ENCODE measurements at regions not wholly inside any gene's neighbourhood (a gene's known extent, or its start where the extent isn't known, plus 50 kb on each side); places are given as distances from the start of the nearest gene placed in this dataset.
A peak's percentile ranks its signal among the peaks of the same experiment; 100 is the strongest.

DNA sequence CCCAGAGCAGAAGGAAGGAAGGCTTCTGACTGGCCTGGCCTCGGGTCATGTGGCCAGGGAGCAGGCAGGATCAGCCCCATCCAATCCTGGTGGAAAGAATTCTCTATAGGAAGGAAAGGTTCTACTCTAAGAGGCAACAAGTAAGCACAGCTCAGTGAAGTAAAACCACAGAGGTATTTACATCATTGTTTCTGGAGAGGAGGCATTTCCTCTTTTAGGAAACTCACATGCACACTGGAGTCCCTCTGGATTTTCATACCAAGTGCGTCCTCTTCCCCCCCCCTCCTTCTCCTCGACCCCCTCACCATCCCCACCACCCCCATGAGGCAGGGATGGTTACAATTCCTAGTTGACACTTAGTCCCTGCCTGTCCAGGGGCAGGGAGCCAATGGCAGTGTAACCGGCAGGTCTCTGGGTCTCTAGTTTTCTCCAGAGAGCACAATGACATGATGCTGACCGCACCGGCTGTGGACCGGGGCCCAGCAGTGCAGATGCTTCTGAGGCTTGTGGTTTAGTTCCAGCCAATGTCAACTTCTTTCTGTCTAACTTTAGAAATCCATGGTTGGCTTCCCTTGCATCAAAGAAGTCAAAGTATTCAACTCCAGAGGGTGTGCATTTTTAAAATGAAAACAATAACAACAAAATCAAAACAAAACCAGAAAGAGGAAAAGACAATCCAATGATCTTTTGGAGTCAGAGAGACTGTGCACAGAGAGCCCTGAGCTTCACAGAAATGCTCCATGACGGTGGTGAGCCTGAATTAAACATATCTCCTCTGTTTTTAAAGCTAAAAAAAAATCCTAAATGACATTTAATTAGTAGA is 230.3 kb upstream of the TLE3 start:
- ChIA-PET CTCF (ENCODE audit: partially characterized antibody) (interaction anchor here (1.2 kb wide), 2 partner anchors 27 to 30 kb away, joined by 3 read pairs; no protein-coding TSS in a partner anchor), POLR2A (ENCODE audit: partially characterized antibody) (no interaction called here)
- Histone ChIP-seq H3K27me3 (replicated peaks in 1 of 4; ENCODE audit: control insufficient read depth in 3 of 4, extremely low read depth in 1 of 4, insufficient read depth in 3 of 4, low read length in 3 of 4) (no peaks in the 10 kb centered on the region), H3K4me2 (ENCODE audit: insufficient read depth in 1 of 2, low read depth in 2 of 2, low read length in 2 of 2) (no peak overlapping the region), H3K27ac (ENCODE audit: low read depth, low read length) (no peak overlapping the region), H4K8ac (ENCODE audit: extremely low read depth, insufficient read depth, low read length) (no peak overlapping the region), H2AFZ (ENCODE audit: low read length) (peak overlapping the region; percentile 34; the same call in 1 of the 2 replicates), H2BK120ac (replicated peaks; ENCODE audit: low read depth, low read length) (no peak overlapping the region), H3K4me1 (replicated peaks in 1 of 4; ENCODE audit: control insufficient read depth in 3 of 4, insufficient read depth in 4 of 4, low read length in 3 of 4) (peaks cover 0 to 7% (median 0%) of the 10 kb centered on the region in 4 experiments; a peak in 2 of 7 replicates), H4K20me1 (replicated peaks in 1 of 2; ENCODE audit: control insufficient read depth in 1 of 2, insufficient read depth in 2 of 2, low read length in 2 of 2) (no peaks in the 10 kb centered on the region), H3K14ac (ENCODE audit: insufficient read length) (no peak overlapping the region), H3K23me2 (ENCODE audit: low read depth, low read length) (no peaks in the 10 kb centered on the region), H2AK5ac (ENCODE audit: low read depth, low read length) (no peak overlapping the region), H3K79me1 (ENCODE audit: low read depth, low read length) (no peaks in the 10 kb centered on the region), H3K4ac (replicated peaks; ENCODE audit: insufficient read length, low read depth, low read length) (no peak overlapping the region), H2BK15ac (ENCODE audit: low read length) (no peak overlapping the region), H3K9me3 (ENCODE audit: insufficient read depth in 2 of 2, low read depth in 1 of 2, low read length in 1 of 2) (peaks cover 0 to 3% of the 10 kb centered on the region in 2 experiments; a peak in 1 of 4 replicates), H3K9ac (replicated peaks in 1 of 4; ENCODE audit: extremely low read depth in 1 of 4, low read depth in 3 of 4, low read length in 3 of 4) (no peak overlapping the region), H3K36me3 (ENCODE audit: control insufficient read depth in 2 of 4, insufficient read depth in 4 of 4, low read length in 3 of 4) (no peaks in the 10 kb centered on the region), H3K56ac (replicated peaks; ENCODE audit: insufficient read length, low read depth, low read length) (no peak overlapping the region), H3K79me2 (ENCODE audit: control insufficient read depth in 1 of 2, insufficient read depth in 2 of 2, low read length in 2 of 2) (no peaks in the 10 kb centered on the region), H4K91ac (replicated peaks; ENCODE audit: insufficient read length, low read length) (no peak overlapping the region), H2BK20ac (ENCODE audit: low read length) (no peak overlapping the region), H3K4me3 (ENCODE audit: extremely low read depth in 1 of 4, insufficient read depth in 2 of 4, low read depth in 3 of 4, low read length in 4 of 4) (no peak overlapping the region), H3K23ac (ENCODE audit: insufficient read length) (no peak overlapping the region), H2BK5ac (ENCODE audit: low read depth, low read length) (no peak overlapping the region), H4K5ac (ENCODE audit: insufficient read length, low read depth, low read length) (no peak overlapping the region), H2BK12ac (ENCODE audit: low read depth, low read length) (no peak overlapping the region), H3K18ac (ENCODE audit: extremely low read depth, low read length) (no peak overlapping the region)
- DNase-seq (ENCODE audit: low read depth in 1 of 2, low spot score in 2 of 2) = peak in 1 of 2 experiments; percentile 39
- FAIRE-seq = no peak
- 83% methylated on average over 7 of the region's 8 CpGs; no CpG with 5 or more reads in 1 of the 2 experiments for WGBS, 2 experiments (ENCODE audit: extremely low coverage in 1 of 2, insufficient coverage in 1 of 2, insufficient read length in 1 of 2, insufficient replicate concordance in 2 of 2, low coverage in 1 of 2, low lambda C conversion rate in 2 of 2, missing lambda C conversion rate in 1 of 2)
- TF ChIP-seq, protein P1, sequence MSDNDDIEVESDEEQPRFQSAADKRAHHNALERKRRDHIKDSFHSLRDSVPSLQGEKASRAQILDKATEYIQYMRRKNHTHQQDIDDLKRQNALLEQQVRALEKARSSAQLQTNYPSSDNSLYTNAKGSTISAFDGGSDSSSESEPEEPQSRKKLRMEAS (IDR thresholded peaks at IDR 0.05) = no peak
- TF ChIP-seq, protein P2, sequence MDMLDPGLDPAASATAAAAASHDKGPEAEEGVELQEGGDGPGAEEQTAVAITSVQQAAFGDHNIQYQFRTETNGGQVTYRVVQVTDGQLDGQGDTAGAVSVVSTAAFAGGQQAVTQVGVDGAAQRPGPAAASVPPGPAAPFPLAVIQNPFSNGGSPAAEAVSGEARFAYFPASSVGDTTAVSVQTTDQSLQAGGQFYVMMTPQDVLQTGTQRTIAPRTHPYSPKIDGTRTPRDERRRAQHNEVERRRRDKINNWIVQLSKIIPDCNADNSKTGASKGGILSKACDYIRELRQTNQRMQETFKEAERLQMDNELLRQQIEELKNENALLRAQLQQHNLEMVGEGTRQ (IDR thresholded peaks at IDR 0.05; ENCODE audit: low read length) = peak; percentile 37; the same call in 1 of the 2 replicates
- TF ChIP-seq TBP (IDR thresholded peaks at IDR 0.05; ENCODE audit: low read depth, low read length) = 0 out of 2 replicates have a peak, but pooled peaks have one; percentile 14

Measured in H1 (cell line).